Body of pancreas (tissue), 4 donors: ENCODE measurements at regions not wholly inside any gene's neighbourhood (a gene's known extent, or its start where the extent isn't known, plus 50 kb on each side); places are given as distances from the start of the nearest gene placed in this dataset.

Source experiments
- ATAC-seq: fragments of 150-250 bp; one replicate; pipeline ENCODE4 v1.9.1; 2016
- DNase-seq, 4 donors: peaks; one replicate each; pipeline ENCODE4 v3.0.0-alpha.2; 2019
- H3K27ac ChIP-seq, 4 donors: fragments of 200-600 bp; sonication (generic); 1 replicate in 3 of 4; 2 replicates in 1 of 4; pipeline versions ENCODE4 v1.5.1 to v1.6.1; 2016 to 2019; ENCODE audit warnings: mild to moderate bottlenecking in 1 of 4, mixed read lengths in 1 of 4, moderate library complexity in 1 of 4
- H3K27me3 ChIP-seq, 2 donors: fragments of 200-600 bp; sonication (generic); one replicate each; pipeline ENCODE4 v1.6.0; 2016; ENCODE audit warnings: mild to moderate bottlenecking in 1 of 2
- H3K36me3 ChIP-seq, 2 donors: fragments of 200-600 bp; sonication (generic); replicated peaks in 1 of 2; 2 replicates each; pipeline ENCODE4 v1.5.1; 2016; ENCODE audit warnings: low read depth in 2 of 2; ENCODE audit not compliant: insufficient read depth in 1 of 2
- H3K4me1 ChIP-seq: fragments of 200-600 bp; sonication (generic); one replicate; pipeline ENCODE4 v1.6.0; 2016
- H3K4me3 ChIP-seq, 2 donors: fragments of 200-600 bp; sonication (generic); 1 replicate in 1 of 2; 2 replicates in 1 of 2; pipeline ENCODE4 v1.5.1; 2016 to 2019
- H3K9me3 ChIP-seq, 3 donors: fragments of 200-600 bp; sonication (generic); 1 replicate in 2 of 3; 2 replicates in 1 of 3; pipeline ENCODE4 v1.5.1; 2016
- POLR2A ChIP-seq, 3 donors: fragments of 450-650 bp; IDR thresholded peaks; one replicate each; pipeline ENCODE4 v1.6.1; 2016; ENCODE audit warnings: antibody characterized with exemption in 3 of 3, mild to moderate bottlenecking in 2 of 3
- WGBS, 2 donors: methylation state at CpG; one replicate each; pipeline ENCODE4 v1.1.5; 2017; 5-methylcytosine and 5-hydroxymethylcytosine counted together
- intact Hi-C: fragments of 100-400 bp; cut with DNase I; formaldehyde crosslinking; loops from one replicate; pipeline ENCODE4 v1.15.1; 2023
- TF ChIP-seq, protein P1 (sequence below), 7 experiments: fragments of 450-650 bp in 4 of 7; fragments of 200-600 bp in 3 of 7; sonication (generic) in 3 of 7; IDR thresholded peaks; one replicate each; pipeline ENCODE4 v1.5.1; 2016 to 2019; ENCODE audit warnings: antibody characterized with exemption in 7 of 7

DNA sequence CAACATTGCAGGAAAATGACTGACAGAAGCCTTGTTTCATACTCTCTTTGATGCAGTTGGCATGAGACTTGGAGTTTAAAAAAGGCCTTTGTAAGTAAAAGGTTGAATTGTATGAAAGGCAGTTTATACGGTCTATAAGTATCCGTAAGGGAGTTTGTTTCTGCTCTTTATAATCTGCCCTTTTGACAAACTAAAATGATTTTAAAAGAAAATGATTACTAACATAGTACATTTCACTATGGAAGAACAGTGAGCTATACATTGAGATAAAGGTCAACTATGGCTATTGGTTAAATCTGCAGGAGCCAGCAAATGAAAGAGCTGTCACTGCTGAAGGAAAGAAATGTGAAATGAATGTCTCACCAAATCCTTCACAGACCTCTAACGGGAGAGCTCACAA is 296.1 kb upstream of the SLITRK6 start:
- no peak overlapping the region for H3K27ac ChIP-seq
- intact Hi-C loops = no loop called here
- no peak for TF ChIP-seq POLR2A (IDR thresholded peaks at IDR 0.05)
- TF ChIP-seq, protein P1, sequence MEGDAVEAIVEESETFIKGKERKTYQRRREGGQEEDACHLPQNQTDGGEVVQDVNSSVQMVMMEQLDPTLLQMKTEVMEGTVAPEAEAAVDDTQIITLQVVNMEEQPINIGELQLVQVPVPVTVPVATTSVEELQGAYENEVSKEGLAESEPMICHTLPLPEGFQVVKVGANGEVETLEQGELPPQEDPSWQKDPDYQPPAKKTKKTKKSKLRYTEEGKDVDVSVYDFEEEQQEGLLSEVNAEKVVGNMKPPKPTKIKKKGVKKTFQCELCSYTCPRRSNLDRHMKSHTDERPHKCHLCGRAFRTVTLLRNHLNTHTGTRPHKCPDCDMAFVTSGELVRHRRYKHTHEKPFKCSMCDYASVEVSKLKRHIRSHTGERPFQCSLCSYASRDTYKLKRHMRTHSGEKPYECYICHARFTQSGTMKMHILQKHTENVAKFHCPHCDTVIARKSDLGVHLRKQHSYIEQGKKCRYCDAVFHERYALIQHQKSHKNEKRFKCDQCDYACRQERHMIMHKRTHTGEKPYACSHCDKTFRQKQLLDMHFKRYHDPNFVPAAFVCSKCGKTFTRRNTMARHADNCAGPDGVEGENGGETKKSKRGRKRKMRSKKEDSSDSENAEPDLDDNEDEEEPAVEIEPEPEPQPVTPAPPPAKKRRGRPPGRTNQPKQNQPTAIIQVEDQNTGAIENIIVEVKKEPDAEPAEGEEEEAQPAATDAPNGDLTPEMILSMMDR (IDR thresholded peaks at IDR 0.05) = no peak
- H3K4me1 ChIP-seq = no peaks in the 10 kb centered on the region
- DNase-seq (no peak), ATAC-seq (no peak)
- H3K9me3 ChIP-seq = no peaks in the 10 kb centered on the region
- H3K27me3 ChIP-seq = no peaks in the 10 kb centered on the region
- no peak overlapping the region for H3K4me3 ChIP-seq
- no peaks in the 10 kb centered on the region for H3K36me3 ChIP-seq
- 74 to 80% methylated on average over 3 of the region's 3 CpGs for WGBS, 2 donors

DNA sequence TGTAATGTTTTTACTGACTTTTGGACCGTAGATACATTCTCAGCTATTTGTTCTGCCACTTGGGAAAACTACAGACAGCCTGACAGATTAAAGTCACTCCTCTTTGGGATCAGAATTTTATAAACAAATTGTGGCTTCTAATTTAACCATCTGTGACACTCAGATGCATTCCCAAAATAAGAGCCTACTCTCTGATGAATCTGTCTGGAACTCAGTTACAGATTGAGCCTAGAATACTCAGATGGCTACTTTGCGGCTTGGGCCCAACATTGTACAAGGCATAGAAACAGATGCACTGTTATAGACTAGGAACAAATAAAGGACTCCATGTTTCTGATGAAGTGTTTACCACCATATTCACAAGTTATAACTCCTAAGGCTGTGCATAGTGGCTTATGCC is 291.0 kb upstream of the SLITRK6 start:
- Histone ChIP-seq H3K4me3 (no peak overlapping the region), H3K4me1 (no peaks in the 10 kb centered on the region), H3K9me3 (no peaks in the 10 kb centered on the region), H3K27me3 (no peaks in the 10 kb centered on the region), H3K27ac (no peak overlapping the region), H3K36me3 (no peaks in the 10 kb centered on the region)
- intact Hi-C loops = no loop called here
- ATAC-seq = no peak
- 43 to 54% methylated on average over 2 of the region's 2 CpGs for WGBS, 2 donors
- TF ChIP-seq, protein P1 (IDR thresholded peaks at IDR 0.05) = no peak
- TF ChIP-seq POLR2A (IDR thresholded peaks at IDR 0.05) = no peak
- DNase-seq = no peak

DNA sequence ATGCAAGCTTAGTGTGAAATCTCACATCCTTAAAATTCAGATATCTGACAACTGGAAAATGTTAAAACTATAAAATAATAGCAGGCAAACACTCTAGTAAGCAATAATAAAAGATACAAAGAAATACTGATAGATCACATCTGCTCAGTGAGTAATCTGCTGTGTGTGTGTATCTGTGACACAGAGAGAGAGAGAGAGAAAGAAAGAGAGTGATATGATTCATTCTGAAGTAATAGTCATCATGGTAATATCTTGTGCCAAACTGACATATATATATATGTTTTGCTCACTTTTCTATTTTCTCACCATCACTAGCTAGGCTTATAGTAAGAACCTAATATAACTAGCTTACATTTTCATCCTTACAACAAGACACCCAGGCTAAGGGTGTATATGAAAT is 288.0 kb upstream of the SLITRK6 start:
- no peaks in the 10 kb centered on the region for H3K9me3 ChIP-seq
- ATAC-seq (no peak), DNase-seq (no peak)
- H3K27ac ChIP-seq = no peak overlapping the region
- H3K4me3 ChIP-seq = no peak overlapping the region
- no peak for TF ChIP-seq POLR2A (IDR thresholded peaks at IDR 0.05)
- TF ChIP-seq, protein P1 (IDR thresholded peaks at IDR 0.05) = no peak
- no peaks in the 10 kb centered on the region for H3K36me3 ChIP-seq
- H3K27me3 ChIP-seq = no peaks in the 10 kb centered on the region
- intact Hi-C loops = no loop called here
- no peaks in the 10 kb centered on the region for H3K4me1 ChIP-seq

DNA sequence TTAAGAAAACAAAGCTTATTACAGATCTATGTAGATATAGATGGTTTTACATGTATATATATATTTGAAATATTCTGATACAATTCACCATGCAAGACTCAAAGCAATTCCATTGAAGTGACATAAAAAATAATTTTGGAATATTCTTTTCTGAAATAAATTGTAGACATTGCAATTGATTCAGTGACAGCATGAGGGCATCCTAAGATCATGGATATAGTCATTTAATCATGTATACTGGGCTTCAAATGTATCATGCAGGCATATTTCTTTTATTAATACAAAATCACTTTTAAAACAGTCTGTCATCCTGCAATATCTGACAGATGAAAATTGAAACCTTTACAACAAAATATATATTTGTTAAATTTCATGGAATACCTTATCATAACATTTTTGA is 286.7 kb upstream of the SLITRK6 start:
- TF ChIP-seq POLR2A (IDR thresholded peaks at IDR 0.05) = no peak
- TF ChIP-seq, protein P1 (IDR thresholded peaks at IDR 0.05) = no peak
- Histone ChIP-seq H3K27me3 (no peaks in the 10 kb centered on the region), H3K27ac (no peak overlapping the region), H3K4me1 (no peaks in the 10 kb centered on the region), H3K4me3 (no peak overlapping the region), H3K36me3 (no peaks in the 10 kb centered on the region), H3K9me3 (no peaks in the 10 kb centered on the region)
- no peak for DNase-seq
- intact Hi-C loops = no loop called here
- ATAC-seq = no peak

DNA sequence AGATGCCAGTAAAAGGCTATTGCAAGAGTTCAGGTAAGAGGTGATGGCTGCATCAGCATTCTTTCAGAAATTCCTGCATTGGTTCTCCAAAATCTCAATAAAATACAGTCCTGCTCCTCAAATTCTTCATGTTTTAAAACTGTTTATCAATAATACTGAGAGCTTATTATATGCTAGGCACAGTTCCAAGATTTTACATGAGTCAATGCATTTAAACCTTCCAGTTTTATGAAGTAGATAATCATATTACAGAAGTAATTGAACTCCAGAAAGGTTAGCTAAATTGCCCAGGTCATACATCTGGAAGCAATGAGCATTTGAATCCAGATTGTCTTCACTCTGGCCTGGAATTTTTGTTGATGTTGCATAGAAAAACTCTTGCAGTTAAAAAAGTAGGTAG is 282.9 kb upstream of the SLITRK6 start:
- Histone ChIP-seq H3K4me1 (no peaks in the 10 kb centered on the region), H3K27ac (no peak overlapping the region), H3K36me3 (no peaks in the 10 kb centered on the region), H3K9me3 (no peaks in the 10 kb centered on the region), H3K27me3 (no peaks in the 10 kb centered on the region), H3K4me3 (no peak overlapping the region)
- intact Hi-C loops = no loop called here
- ATAC-seq = no peak
- DNase-seq = no peak
- TF ChIP-seq, protein P1 (IDR thresholded peaks at IDR 0.05) = no peak
- TF ChIP-seq POLR2A (IDR thresholded peaks at IDR 0.05) = no peak
